NB4 (cell line): ENCODE measurements at regions not wholly inside any gene's neighbourhood (a gene's known extent, or its start where the extent isn't known, plus 50 kb on each side); places are given as distances from the start of the nearest gene placed in this dataset.

ENCODE experiments used
- DNase-seq: peaks from one replicate; pipeline ENCODE4 v3.0.0; 2010; ENCODE audit warnings: low read depth
- H3K4me3 ChIP-seq: one replicate; pipeline ENCODE4 v1.5.1; 2011; ENCODE audit warnings: mild to moderate bottlenecking, low read depth, low read length, moderate library complexity
- MYC ChIP-seq: IDR thresholded peaks from 2 replicates; pipeline ENCODE4 v1.6.1; 2011; ENCODE audit warnings: low read depth, low read length
- POLR2A ChIP-seq: IDR thresholded peaks from 2 replicates; pipeline ENCODE4 v1.6.1; 2011; ENCODE audit warnings: mild to moderate bottlenecking; ENCODE audit not compliant: insufficient read length; ENCODE audit errors: extremely low read depth
- TF ChIP-seq, protein P1 (sequence below): IDR thresholded peaks from 2 replicates; pipeline ENCODE4 v1.6.1; 2011; ENCODE audit warnings: low read depth, low read length
- TF ChIP-seq, protein P2 (sequence below): IDR thresholded peaks from one replicate; pipeline ENCODE4 v1.5.1; 2012; ENCODE audit warnings: low read depth, low read length

DNA sequence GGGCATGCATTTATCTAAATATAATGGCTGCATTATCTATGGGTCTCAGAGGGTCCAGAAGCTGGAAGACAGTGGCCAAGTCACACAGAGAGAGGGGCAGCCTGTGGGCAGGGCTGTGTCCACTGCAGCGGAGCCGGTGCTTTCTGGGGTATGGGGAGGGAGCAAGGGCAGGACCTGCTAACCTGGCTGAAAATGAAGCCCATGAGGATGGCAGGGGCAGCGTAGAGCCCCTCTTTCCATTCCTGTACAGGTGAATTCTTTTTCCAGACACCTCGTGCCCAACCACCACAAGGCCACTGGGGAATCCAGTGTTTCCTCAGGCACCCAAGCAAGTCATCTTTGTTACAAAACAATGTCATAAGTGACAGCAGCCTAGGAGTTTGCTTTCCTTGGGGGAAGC is 305.9 kb upstream of the IRX4 start:
- TF ChIP-seq, protein P1, sequence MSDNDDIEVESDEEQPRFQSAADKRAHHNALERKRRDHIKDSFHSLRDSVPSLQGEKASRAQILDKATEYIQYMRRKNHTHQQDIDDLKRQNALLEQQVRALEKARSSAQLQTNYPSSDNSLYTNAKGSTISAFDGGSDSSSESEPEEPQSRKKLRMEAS, result no peak
- TF ChIP-seq MYC (no peak), POLR2A (no peak)
- TF ChIP-seq, protein P2, sequence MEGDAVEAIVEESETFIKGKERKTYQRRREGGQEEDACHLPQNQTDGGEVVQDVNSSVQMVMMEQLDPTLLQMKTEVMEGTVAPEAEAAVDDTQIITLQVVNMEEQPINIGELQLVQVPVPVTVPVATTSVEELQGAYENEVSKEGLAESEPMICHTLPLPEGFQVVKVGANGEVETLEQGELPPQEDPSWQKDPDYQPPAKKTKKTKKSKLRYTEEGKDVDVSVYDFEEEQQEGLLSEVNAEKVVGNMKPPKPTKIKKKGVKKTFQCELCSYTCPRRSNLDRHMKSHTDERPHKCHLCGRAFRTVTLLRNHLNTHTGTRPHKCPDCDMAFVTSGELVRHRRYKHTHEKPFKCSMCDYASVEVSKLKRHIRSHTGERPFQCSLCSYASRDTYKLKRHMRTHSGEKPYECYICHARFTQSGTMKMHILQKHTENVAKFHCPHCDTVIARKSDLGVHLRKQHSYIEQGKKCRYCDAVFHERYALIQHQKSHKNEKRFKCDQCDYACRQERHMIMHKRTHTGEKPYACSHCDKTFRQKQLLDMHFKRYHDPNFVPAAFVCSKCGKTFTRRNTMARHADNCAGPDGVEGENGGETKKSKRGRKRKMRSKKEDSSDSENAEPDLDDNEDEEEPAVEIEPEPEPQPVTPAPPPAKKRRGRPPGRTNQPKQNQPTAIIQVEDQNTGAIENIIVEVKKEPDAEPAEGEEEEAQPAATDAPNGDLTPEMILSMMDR, result no peak
- no peak overlapping the region for H3K4me3 ChIP-seq
- DNase-seq, result no peak

GRCh38 chr5:2188137-2188536 is 305.4 kb upstream of the IRX4 start:
- DNase-seq, result no peak
- TF ChIP-seq, protein P2, result no peak
- TF ChIP-seq, protein P1, result no peak
- no peak for TF ChIP-seq MYC
- TF ChIP-seq POLR2A, result no peak
- no peak overlapping the region for H3K4me3 ChIP-seq

DNA sequence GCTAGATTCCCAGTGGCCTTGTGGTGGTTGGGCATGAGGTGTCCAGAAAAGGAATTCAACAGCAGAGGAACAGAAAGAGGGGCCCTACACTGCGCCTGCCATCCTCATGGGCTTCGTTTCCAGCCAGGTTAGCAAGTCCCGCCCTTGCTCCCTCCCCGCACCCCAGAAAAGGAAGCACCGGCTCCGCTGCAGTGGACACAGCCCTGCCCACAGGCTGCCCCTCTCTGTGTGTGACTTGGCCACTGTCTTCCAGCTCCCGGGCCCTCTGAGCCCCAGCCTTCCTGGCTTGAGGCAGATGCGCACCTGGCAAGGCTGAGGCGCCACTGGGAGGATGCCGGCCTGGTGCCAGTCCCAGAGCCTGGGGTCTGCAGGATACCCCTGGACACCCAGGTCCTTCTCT is 305.0 kb upstream of the IRX4 start:
- no peak for DNase-seq
- H3K4me3 ChIP-seq, result no peak overlapping the region
- TF ChIP-seq, protein P1, result no peak
- TF ChIP-seq POLR2A, result no peak
- no peak for TF ChIP-seq MYC
- TF ChIP-seq, protein P2, result no peak

- no peak for DNase-seq
- no peak overlapping the region for H3K4me3 ChIP-seq
- TF ChIP-seq, protein P1, result no peak
- TF ChIP-seq POLR2A, result no peak
- TF ChIP-seq MYC, result no peak
- TF ChIP-seq, protein P2, result no peak
Observed at GRCh38 chr5:2187156-2187555, 304.4 kb upstream of the IRX4 start.

GRCh38 chr5:2186472-2187015 is 303.8 kb upstream of the IRX4 start:
- DNase-seq, result no peak
- TF ChIP-seq POLR2A (no peak), MYC (no peak)
- TF ChIP-seq, protein P2, result no peak
- TF ChIP-seq, protein P1, result no peak
- H3K4me3 ChIP-seq, result no peak overlapping the region
